ENCODE measurements at regions not wholly inside any gene's neighbourhood (a gene's known extent, or its start where the extent isn't known, plus 50 kb on each side); places are given as distances from the start of the nearest gene placed in this dataset.

GRCh38 chr20:7038029-7038428 lies 270.5 kb downstream of the BMP2 start:
- TF ChIP-seq CTCF (IDR thresholded peaks at IDR 0.05) (no peak), POLR2A (IDR thresholded peaks at IDR 0.05) (no peak)

Measured in Peyer's patch (tissue), 4 donors.